H1 (cell line): ENCODE measurements at regions not wholly inside any gene's neighbourhood (a gene's known extent, or its start where the extent isn't known, plus 50 kb on each side); places are given as distances from the start of the nearest gene placed in this dataset.

Experiments
- CTCF ChIA-PET: fragments of 300-600 bp; sonication (Branson Sonifier 250); formaldehyde crosslinking; loops from one replicate; lab custom pipeline; 2021; ENCODE audit not compliant: partially characterized antibody; lab: Charles Lee
- POLR2A ChIA-PET: fragments of 300-600 bp; sonication (Branson Sonifier 250); formaldehyde crosslinking; loops from one replicate; lab custom pipeline; 2021; ENCODE audit warnings: inconsistent platforms; ENCODE audit not compliant: partially characterized antibody; lab: Charles Lee
- DNase-seq, 2 experiments: peaks; one replicate each; pipeline versions ENCODE4 v3.0.0 to v3.0.0-alpha.2; 2010 to 2022; ENCODE audit warnings: low spot score in 2 of 2, low read depth in 1 of 2, mixed read lengths in 1 of 2
- FAIRE-seq: peaks from 2 replicates; lab custom pipeline; 2011; peaks lifted over from hg19 to GRCh38; lab: Jason Lieb, UNC
- H2AFZ ChIP-seq: 2 replicates; pipeline ENCODE4 v1.8.1; 2012; ENCODE audit warnings: low read length, inconsistent platforms
- H2AK5ac ChIP-seq: 2 replicates; pipeline ENCODE4 v1.6.1; 2013; ENCODE audit warnings: low read depth, low read length
- H2BK120ac ChIP-seq: replicated peaks from 2 replicates; pipeline ENCODE3; 2013; ENCODE audit warnings: low read depth, low read length, inconsistent platforms
- H2BK12ac ChIP-seq: 2 replicates; pipeline ENCODE4 v1.6.1; 2013; ENCODE audit warnings: low read depth, low read length
- H2BK15ac ChIP-seq: 2 replicates; pipeline ENCODE4 v1.6.1; 2013; ENCODE audit warnings: low read length
- H2BK20ac ChIP-seq: 2 replicates; pipeline ENCODE4 v1.6.1; 2013; ENCODE audit warnings: low read length
- H2BK5ac ChIP-seq: 2 replicates; pipeline ENCODE4 v1.6.1; 2013; ENCODE audit warnings: low read depth, low read length
- H3K14ac ChIP-seq: 2 replicates; pipeline ENCODE4 v1.6.1; 2013; ENCODE audit warnings: inconsistent platforms; ENCODE audit not compliant: insufficient read length
- H3K18ac ChIP-seq: 2 replicates; pipeline ENCODE4 v1.6.1; 2013; ENCODE audit warnings: low read length; ENCODE audit errors: extremely low read depth
- H3K23ac ChIP-seq: 2 replicates; pipeline ENCODE4 v1.6.1; 2013; ENCODE audit warnings: inconsistent platforms; ENCODE audit not compliant: insufficient read length
- H3K23me2 ChIP-seq: 2 replicates; pipeline ENCODE4 v1.6.1; 2013; ENCODE audit warnings: low read depth, low read length
- H3K27ac ChIP-seq: 2 replicates; pipeline ENCODE4 v1.6.1; 2011; ENCODE audit warnings: low read depth, low read length, inconsistent platforms
- H3K27me3 ChIP-seq, 4 experiments: replicated peaks in 1 of 4; 1 replicate in 1 of 4; 2 replicates in 3 of 4; pipeline versions ENCODE4 v1.6.1 to v1.8.1; 2011 to 2013; ENCODE audit warnings: low read length in 3 of 4, mild to moderate bottlenecking in 3 of 4, inconsistent platforms in 2 of 4, mixed read lengths in 2 of 4, moderate library complexity in 1 of 4; ENCODE audit not compliant: control insufficient read depth in 3 of 4, insufficient read depth in 3 of 4; ENCODE audit errors: extremely low read depth in 1 of 4
- H3K36me3 ChIP-seq, 4 experiments: 2 replicates each; pipeline versions ENCODE4 v1.6.1 to v1.8.1; 2011 to 2013; ENCODE audit warnings: mild to moderate bottlenecking in 4 of 4, low read length in 3 of 4, moderate library complexity in 2 of 4, control low read depth in 1 of 4, inconsistent platforms in 1 of 4; ENCODE audit not compliant: insufficient read depth in 4 of 4, control insufficient read depth in 2 of 4
- H3K4ac ChIP-seq: replicated peaks from 2 replicates; pipeline ENCODE3; 2013; ENCODE audit warnings: low read length, low read depth, mixed read lengths, inconsistent platforms; ENCODE audit not compliant: insufficient read length
- H3K4me1 ChIP-seq, 4 experiments: replicated peaks in 1 of 4; 1 replicate in 1 of 4; 2 replicates in 3 of 4; pipeline versions ENCODE4 v1.6.1 to v1.8.1; 2011 to 2013; ENCODE audit warnings: low read length in 3 of 4, inconsistent platforms in 2 of 4, mixed read lengths in 1 of 4; ENCODE audit not compliant: insufficient read depth in 4 of 4, control insufficient read depth in 3 of 4
- H3K4me2 ChIP-seq, 2 experiments: 2 replicates each; pipeline versions ENCODE4 v1.6.1 to v1.8.1; 2011 to 2013; ENCODE audit warnings: low read depth in 2 of 2, low read length in 2 of 2, control low read depth in 1 of 2, inconsistent platforms in 1 of 2, mild to moderate bottlenecking in 1 of 2; ENCODE audit not compliant: insufficient read depth in 1 of 2
- H3K4me3 ChIP-seq, 4 experiments: fragments of 200-600, 300-600 bp in 1 of 4; sonication (generic), shearing (Covaris generic), sonication (Bioruptor Twin) in 1 of 4; 2 replicates each; pipeline versions ENCODE4 v1.5.1 to v1.8.1; 2011 to 2016; ENCODE audit warnings: low read length in 4 of 4, low read depth in 3 of 4, control low read depth in 2 of 4, inconsistent platforms in 2 of 4, mild to moderate bottlenecking in 2 of 4, mixed read lengths in 1 of 4, moderate library complexity in 1 of 4; ENCODE audit not compliant: insufficient read depth in 2 of 4; ENCODE audit errors: extremely low read depth in 1 of 4
- H3K56ac ChIP-seq: replicated peaks from 2 replicates; pipeline ENCODE3; 2013; ENCODE audit warnings: low read depth, mild to moderate bottlenecking, mixed read lengths, low read length, inconsistent platforms; ENCODE audit not compliant: insufficient read length
- H3K79me1 ChIP-seq: 2 replicates; pipeline ENCODE4 v1.6.1; 2013; ENCODE audit warnings: low read depth, low read length, control low read depth
- H3K79me2 ChIP-seq, 2 experiments: 2 replicates each; pipeline versions ENCODE4 v1.6.1 to v1.8.1; 2012 to 2013; ENCODE audit warnings: low read length in 2 of 2, mild to moderate bottlenecking in 2 of 2, inconsistent platforms in 1 of 2; ENCODE audit not compliant: insufficient read depth in 2 of 2, control insufficient read depth in 1 of 2
- H3K9ac ChIP-seq, 4 experiments: replicated peaks in 1 of 4; 1 replicate in 1 of 4; 2 replicates in 3 of 4; pipeline versions ENCODE4 v1.6.1 to v1.8.1; 2011 to 2013; ENCODE audit warnings: low read depth in 3 of 4, low read length in 3 of 4, control low read depth in 2 of 4, mild to moderate bottlenecking in 2 of 4, moderate library complexity in 2 of 4, inconsistent platforms in 1 of 4; ENCODE audit errors: extremely low read depth in 1 of 4
- H3K9me3 ChIP-seq, 2 experiments: 2 replicates each; pipeline versions ENCODE4 v1.6.1 to v1.8.1; 2012 to 2013; ENCODE audit warnings: mild to moderate bottlenecking in 2 of 2, moderate library complexity in 2 of 2, control low read depth in 1 of 2, inconsistent platforms in 1 of 2, low read depth in 1 of 2, low read length in 1 of 2, mixed read lengths in 1 of 2; ENCODE audit not compliant: insufficient read depth in 2 of 2
- H4K20me1 ChIP-seq, 2 experiments: replicated peaks in 1 of 2; 2 replicates each; pipeline versions ENCODE3 to v1.8.1; 2011 to 2013; ENCODE audit warnings: inconsistent platforms in 2 of 2, low read length in 2 of 2, mild to moderate bottlenecking in 1 of 2; ENCODE audit not compliant: insufficient read depth in 2 of 2, control insufficient read depth in 1 of 2
- H4K5ac ChIP-seq: 2 replicates; pipeline ENCODE4 v1.6.1; 2013; ENCODE audit warnings: low read length, low read depth, mixed read lengths, inconsistent platforms; ENCODE audit not compliant: insufficient read length
- H4K8ac ChIP-seq: 2 replicates; pipeline ENCODE4 v1.8.0; 2013; ENCODE audit warnings: mild to moderate bottlenecking, moderate library complexity, low read length, inconsistent platforms; ENCODE audit not compliant: insufficient read depth; ENCODE audit errors: extremely low read depth
- H4K91ac ChIP-seq: replicated peaks from 2 replicates; pipeline ENCODE3; 2013; ENCODE audit warnings: low read length, mixed read lengths, inconsistent platforms; ENCODE audit not compliant: insufficient read length
- RNF2 ChIP-seq: fragments of 200-900, 300-1000 bp; sonication (generic); IDR thresholded peaks from 2 replicates; pipeline ENCODE4 v1.7.1; 2016; ENCODE audit warnings: borderline replicate concordance, low read depth, mild to moderate bottlenecking, antibody characterized with exemption, low read length; ENCODE audit not compliant: poor library complexity, severe bottlenecking; ENCODE audit errors: missing control alignments
- YY1 ChIP-seq: IDR thresholded peaks from 2 replicates; pipeline ENCODE4 v1.6.1; 2011; ENCODE audit warnings: low read depth, mild to moderate bottlenecking, low read length
- WGBS, 2 experiments: shearing (Covaris generic) in 1 of 2; methylation state at CpG; one replicate each; pipeline versions ENCODE4 v1.1.6 to v1.1.7; 2013 to 2015; ENCODE audit warnings: low lambda C conversion rate in 2 of 2, mixed read lengths in 2 of 2, inconsistent platforms in 1 of 2, low coverage in 1 of 2, missing lambda C conversion rate in 1 of 2; ENCODE audit not compliant: insufficient replicate concordance in 2 of 2, insufficient coverage in 1 of 2, insufficient read length in 1 of 2; ENCODE audit errors: extremely low coverage in 1 of 2, missing lambda C conversion rate in 1 of 2; 5-methylcytosine and 5-hydroxymethylcytosine counted together
- TF ChIP-seq, protein P1 (sequence below): IDR thresholded peaks from 2 replicates; pipeline ENCODE4 v1.6.1; 2012; ENCODE audit warnings: inconsistent platforms

DNA sequence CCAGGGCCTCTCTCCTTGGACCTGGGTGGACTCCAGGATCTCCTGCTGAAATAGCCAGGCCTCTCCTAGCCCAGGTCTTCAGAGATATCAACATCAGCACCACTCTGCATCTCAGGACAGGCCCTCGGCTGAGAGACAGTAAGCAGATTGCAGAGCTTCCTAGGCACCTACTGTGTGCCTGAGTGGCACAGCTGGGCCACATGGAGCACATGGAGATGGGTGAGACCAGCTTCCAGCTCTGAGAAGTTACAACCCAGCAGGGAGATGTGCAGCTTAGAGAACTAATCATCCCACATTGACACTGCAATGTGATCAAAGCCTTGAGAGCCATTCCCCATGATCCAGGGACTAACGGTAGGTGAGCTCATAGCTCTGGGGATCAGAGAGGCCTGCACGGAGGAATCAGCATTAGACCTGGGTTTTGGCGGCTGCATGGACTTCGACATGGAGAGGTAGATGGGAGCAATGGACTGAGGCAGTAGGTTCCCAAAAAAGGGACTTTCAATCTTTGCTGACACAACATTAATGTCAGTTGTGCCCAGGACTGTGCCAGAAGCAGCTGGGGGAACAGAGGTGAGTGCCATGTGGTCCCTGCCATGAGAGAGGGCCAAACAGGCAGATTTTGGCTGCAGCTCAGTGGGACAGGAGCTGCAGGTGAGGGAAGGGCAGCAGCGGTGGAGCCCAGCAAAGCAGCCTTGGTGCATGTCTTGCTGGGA lies 76.0 kb upstream of the LEP start:
- Histone ChIP-seq H2BK5ac (no peak overlapping the region), H3K27ac (no peak overlapping the region), H4K8ac (no peak overlapping the region), H4K91ac (peak overlapping the region; percentile 23), H3K4me3 (no peak overlapping the region; a peak in 1 of 8 replicates), H3K23me2 (peaks cover 18% of the 10 kb centered on the region), H2BK15ac (0 out of 2 replicates have a peak overlapping the region, but pooled peaks have one; percentile 33), H3K14ac (no peak overlapping the region), H4K5ac (no peak overlapping the region), H3K27me3 (peaks cover 34 to 74% (median 59%) of the 10 kb centered on the region in 4 experiments), H3K56ac (no peak overlapping the region), H3K4me1 (peaks cover 6 to 29% (median 19%) of the 10 kb centered on the region in 4 experiments), H2BK12ac (peak overlapping the region; percentile 29; the same call in 1 of the 2 replicates), H2BK20ac (no peak overlapping the region; the same call in 1 of the 2 replicates), H3K4ac (peak overlapping the region; percentile 19), H3K9me3 (no peaks in the 10 kb centered on the region), H3K36me3 (no peaks in the 10 kb centered on the region), H3K79me2 (no peaks in the 10 kb centered on the region), H3K9ac (no peak overlapping the region; a peak in 1 of 7 replicates), H3K79me1 (no peaks in the 10 kb centered on the region), H3K18ac (no peak overlapping the region), H3K23ac (no peak overlapping the region), H2BK120ac (no peak overlapping the region), H2AK5ac (no peak overlapping the region), H4K20me1 (peaks cover 5 to 12% of the 10 kb centered on the region in 2 experiments), H2AFZ (no peak overlapping the region), H3K4me2 (peak overlapping the region in 1 of 2 experiments; percentile 82; a peak in 1 of 4 replicates)
- CTCF ChIA-PET: interaction anchor here (0.6 to 8.2 kb wide), 13 partner anchors 10 to 207 kb away, joined by 3 to 85 read pairs (median 4); no protein-coding TSS in a partner anchor
- FAIRE-seq: no peak
- no peak for DNase-seq
- TF ChIP-seq, protein P1, sequence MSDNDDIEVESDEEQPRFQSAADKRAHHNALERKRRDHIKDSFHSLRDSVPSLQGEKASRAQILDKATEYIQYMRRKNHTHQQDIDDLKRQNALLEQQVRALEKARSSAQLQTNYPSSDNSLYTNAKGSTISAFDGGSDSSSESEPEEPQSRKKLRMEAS: no peak
- TF ChIP-seq YY1: no peak
- no peak for TF ChIP-seq RNF2
- WGBS, 2 experiments: 87% methylated on average over 6 of the region's 6 CpGs; no CpG with 5 or more reads in 1 of the 2 experiments
- POLR2A ChIA-PET: interaction anchor here (0.7 kb wide), 1 partner anchor 61 kb away, joined by 3 read pairs; no protein-coding TSS in a partner anchor
